ENCODE measurements at regions not wholly inside any gene's neighbourhood (a gene's known extent, or its start where the extent isn't known, plus 50 kb on each side); places are given as distances from the start of the nearest gene placed in this dataset.
"Not testable (repeated sequence)": the region's sequence is repeated elsewhere in the genome, so short reads cannot be mapped to it uniquely, and the experiment has no call there.

DNA sequence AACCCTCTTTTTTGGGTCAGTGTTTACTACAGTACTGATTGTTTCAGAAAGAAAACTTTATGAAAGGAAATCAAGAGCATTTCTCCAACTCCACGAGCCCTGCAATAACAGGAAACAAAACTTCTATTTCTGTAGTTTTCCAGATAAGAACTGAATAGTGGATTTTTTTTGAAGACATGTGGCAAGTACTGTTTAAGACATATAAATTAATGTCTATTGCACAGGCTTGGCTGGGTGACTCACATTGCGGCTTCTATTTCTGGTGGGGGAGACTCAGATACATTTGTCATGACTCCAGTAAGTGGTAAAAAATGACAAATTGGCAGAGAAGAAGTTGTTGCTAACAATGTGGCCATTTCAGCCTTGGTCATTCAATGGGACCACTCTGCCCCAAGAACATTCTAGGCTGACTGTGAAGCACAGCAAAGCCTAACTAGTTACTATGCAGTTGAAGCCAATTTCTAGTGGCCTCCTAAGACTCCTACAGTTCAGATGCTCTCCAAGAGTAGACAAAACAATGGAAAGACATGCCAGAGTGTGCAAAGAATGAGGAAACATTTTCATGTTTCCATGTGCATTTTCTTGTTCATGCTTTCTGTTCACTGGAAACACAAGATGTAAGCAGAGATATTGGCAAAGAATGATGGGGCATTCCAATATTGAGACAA, 200.9 kb downstream of the EDN1 start:
- Histone ChIP-seq H3K9ac (ENCODE audit: low read length) (peak overlapping the region; percentile 71), H3K4me3 (ENCODE audit: low read length) (peak overlapping the region; percentile 25), H3K9me3 (ENCODE audit: control insufficient read depth, low read length) (peaks cover 5% of the 10 kb centered on the region), H3K27me3 (replicated peaks; ENCODE audit: control insufficient read depth, insufficient read depth, low read length) (no peaks in the 10 kb centered on the region), H3K4me1 (ENCODE audit: control insufficient read depth, insufficient read depth, low read length) (peaks cover 25% of the 10 kb centered on the region), H3K36me3 (ENCODE audit: control insufficient read depth, insufficient read depth, low read length, severe bottlenecking) (no peaks in the 10 kb centered on the region)
- DNase-seq (ENCODE audit: low read depth) = peak; percentile 74

DNA sequence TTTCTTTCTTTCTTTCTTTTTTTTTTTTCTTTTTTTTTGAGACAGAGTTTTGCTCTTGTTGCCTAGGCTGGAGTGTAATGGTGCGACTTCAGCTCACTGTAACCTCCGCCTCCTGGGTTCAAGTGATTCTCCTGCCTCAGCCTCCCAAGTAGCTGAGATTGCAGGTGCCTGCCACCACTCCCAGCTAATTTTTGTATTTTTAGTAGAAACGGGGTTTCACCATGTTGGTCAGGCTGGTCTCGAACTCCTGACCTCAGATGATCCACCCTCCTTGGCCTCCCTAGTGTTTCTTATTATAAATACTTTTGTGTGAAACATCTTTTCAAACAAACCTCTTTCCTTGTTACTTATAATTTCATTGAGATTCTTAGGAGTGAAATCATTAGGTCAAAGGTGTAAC, 202.8 kb downstream of the EDN1 start:
- H3K4me1 ChIP-seq (ENCODE audit: control insufficient read depth, insufficient read depth, low read length) = peaks cover 25% of the 10 kb centered on the region
- not testable (repeated sequence) for H3K4me3 ChIP-seq (ENCODE audit: low read length); H3K9me3 ChIP-seq (ENCODE audit: control insufficient read depth, low read length); H3K27me3 ChIP-seq (replicated peaks; ENCODE audit: control insufficient read depth, insufficient read depth, low read length); DNase-seq (ENCODE audit: low read depth); H3K36me3 ChIP-seq (ENCODE audit: control insufficient read depth, insufficient read depth, low read length, severe bottlenecking); H3K9ac ChIP-seq (ENCODE audit: low read length)

DNA sequence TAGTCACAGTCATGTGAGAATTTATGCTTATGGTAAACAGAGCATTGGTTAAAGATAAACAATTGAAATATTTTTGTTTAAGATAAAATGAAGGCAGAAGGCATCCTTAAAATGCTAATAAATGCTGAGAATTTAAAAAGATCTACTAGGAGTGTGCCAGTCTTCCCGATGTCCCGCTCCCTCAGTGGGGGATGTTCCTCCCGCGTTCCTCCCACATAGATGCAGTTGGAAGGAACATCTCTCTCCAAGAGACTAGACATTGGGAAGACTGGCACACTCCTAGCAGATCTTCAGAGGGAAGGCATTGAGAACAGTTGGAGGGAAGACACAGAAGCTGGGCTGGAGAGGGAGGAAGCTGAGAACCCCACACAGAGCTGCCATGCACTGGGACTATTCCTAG, 203.3 kb downstream of the EDN1 start:
- H3K9me3 ChIP-seq (ENCODE audit: control insufficient read depth, low read length) = no peaks in the 10 kb centered on the region

DNA sequence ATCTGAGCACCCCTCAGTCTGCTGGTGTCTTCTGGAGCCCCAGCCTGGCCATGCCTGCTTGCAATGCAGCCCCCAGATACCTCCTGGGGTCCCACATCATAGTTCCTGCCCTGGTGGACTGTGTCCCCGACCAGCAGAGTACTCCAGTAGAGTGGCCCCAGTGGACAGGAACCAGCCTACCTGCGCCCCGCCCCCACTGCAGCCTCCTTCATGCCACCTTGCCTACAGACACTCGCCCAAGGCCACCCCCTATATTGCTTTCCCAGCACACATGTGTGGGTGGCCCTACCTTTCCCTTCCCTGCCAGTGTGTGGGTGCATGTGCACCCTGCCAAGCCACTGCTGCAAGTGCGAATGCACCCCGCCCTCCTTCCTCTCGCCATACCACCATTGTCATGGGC, 204.0 kb downstream of the EDN1 start:
- H3K9ac ChIP-seq (ENCODE audit: low read length) = no peak overlapping the region

More for the DNA sequence above, 203.3 kb downstream of the EDN1 start:
- Histone ChIP-seq H3K4me1 (ENCODE audit: control insufficient read depth, insufficient read depth, low read length) (peaks cover 25% of the 10 kb centered on the region), H3K4me3 (ENCODE audit: low read length) (no peak overlapping the region), H3K36me3 (ENCODE audit: control insufficient read depth, insufficient read depth, low read length, severe bottlenecking) (no peaks in the 10 kb centered on the region), H3K27me3 (replicated peaks; ENCODE audit: control insufficient read depth, insufficient read depth, low read length) (no peaks in the 10 kb centered on the region), H3K9ac (ENCODE audit: low read length) (no peak overlapping the region)
- no peak for DNase-seq (ENCODE audit: low read depth)

DNA sequence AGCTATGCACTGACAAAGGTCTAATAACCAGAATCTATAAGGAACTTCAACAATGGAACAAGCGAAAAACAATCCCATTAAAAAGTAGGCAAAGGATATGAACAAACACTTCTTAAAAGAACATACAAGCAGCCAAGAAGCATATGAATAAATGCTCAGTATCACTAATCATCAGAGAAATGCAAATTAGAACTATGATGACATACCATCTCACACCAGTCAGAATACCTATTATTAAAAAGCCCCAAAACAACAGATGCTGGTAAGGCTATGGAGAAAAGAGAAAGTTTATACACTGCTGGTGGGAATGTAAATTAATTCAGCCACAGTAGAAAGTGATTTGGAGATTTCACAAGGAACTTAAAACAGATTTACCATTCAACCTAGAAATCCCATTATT, 211.8 kb downstream of the EDN1 start:
- Histone ChIP-seq H3K9me3 (ENCODE audit: control insufficient read depth, low read length) (no peaks in the 10 kb centered on the region), H3K9ac (ENCODE audit: low read length) (no peak overlapping the region), H3K4me1 (ENCODE audit: control insufficient read depth, insufficient read depth, low read length) (no peaks in the 10 kb centered on the region), H3K4me3 (ENCODE audit: low read length) (no peak overlapping the region), H3K36me3 (ENCODE audit: control insufficient read depth, insufficient read depth, low read length, severe bottlenecking) (no peaks in the 10 kb centered on the region), H3K27me3 (replicated peaks; ENCODE audit: control insufficient read depth, insufficient read depth, low read length) (no peaks in the 10 kb centered on the region)
- DNase-seq (ENCODE audit: low read depth) = no peak

More for the DNA sequence above, 204.0 kb downstream of the EDN1 start:
- H3K4me3 ChIP-seq (ENCODE audit: low read length) = no peak overlapping the region
- H3K27me3 ChIP-seq (replicated peaks; ENCODE audit: control insufficient read depth, insufficient read depth, low read length) = no peaks in the 10 kb centered on the region
- peaks cover 25% of the 10 kb centered on the region for H3K4me1 ChIP-seq (ENCODE audit: control insufficient read depth, insufficient read depth, low read length)
- no peak for DNase-seq (ENCODE audit: low read depth)
- no peaks in the 10 kb centered on the region for H3K9me3 ChIP-seq (ENCODE audit: control insufficient read depth, low read length)
- H3K36me3 ChIP-seq (ENCODE audit: control insufficient read depth, insufficient read depth, low read length, severe bottlenecking) = no peaks in the 10 kb centered on the region

DNA sequence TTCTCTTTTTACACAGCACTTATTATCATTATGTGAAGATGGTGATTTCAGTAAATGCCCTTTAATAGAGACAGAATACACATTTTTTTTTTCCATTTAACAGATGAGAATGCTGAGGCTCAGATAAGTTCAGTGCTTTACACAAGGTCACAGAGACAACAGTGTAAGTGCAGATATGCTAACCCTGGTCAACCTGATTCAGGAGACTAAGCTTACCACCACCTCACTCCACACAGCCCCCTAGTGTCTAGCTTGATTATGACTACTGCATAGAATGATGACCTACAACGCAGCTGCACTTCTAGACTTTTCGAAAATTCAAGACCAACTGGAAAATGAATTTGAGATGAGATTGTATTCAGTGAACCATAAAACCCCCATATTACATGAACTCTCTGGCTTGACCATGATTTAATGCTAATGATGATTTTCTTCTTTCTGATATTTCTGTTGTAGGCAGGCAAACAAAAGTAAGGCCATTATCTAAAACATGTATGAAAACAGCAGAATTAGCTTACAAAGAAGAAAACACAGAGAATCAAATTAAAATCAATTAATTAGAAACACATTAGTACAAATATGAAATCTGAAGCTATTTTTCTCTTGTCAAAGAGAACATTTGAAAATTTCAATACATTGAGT, 212.1 kb upstream of the PHACTR1 start:
- no peaks in the 10 kb centered on the region for H3K36me3 ChIP-seq (ENCODE audit: control insufficient read depth, insufficient read depth, low read length, severe bottlenecking)
- H3K4me3 ChIP-seq (ENCODE audit: low read length) = no peak overlapping the region
- H3K27me3 ChIP-seq (replicated peaks; ENCODE audit: control insufficient read depth, insufficient read depth, low read length) = no peaks in the 10 kb centered on the region
- no peak for DNase-seq (ENCODE audit: low read depth)
- H3K4me1 ChIP-seq (ENCODE audit: control insufficient read depth, insufficient read depth, low read length) = no peaks in the 10 kb centered on the region
- no peak overlapping the region for H3K9ac ChIP-seq (ENCODE audit: low read length)
- H3K9me3 ChIP-seq (ENCODE audit: control insufficient read depth, low read length) = no peaks in the 10 kb centered on the region

DNA sequence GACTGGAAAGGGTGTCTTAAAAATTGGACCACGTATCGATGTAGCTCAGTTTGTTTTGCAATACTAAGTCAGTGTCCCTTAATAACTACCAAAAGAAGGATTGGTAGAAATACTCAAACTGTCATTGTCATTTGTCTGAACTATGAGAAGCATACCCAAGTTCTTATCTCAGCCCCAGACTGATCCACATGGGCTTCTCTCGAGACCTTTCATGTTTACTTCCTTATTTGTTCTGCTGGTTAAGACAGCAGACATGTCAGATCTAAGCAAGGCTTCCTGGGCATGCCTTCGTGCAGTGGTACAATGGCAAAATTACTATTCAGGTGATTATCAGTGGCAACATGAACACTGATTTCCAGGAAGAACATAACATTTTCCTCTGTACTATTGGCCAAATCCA, 211.1 kb upstream of the PHACTR1 start:
- Histone ChIP-seq H3K36me3 (ENCODE audit: control insufficient read depth, insufficient read depth, low read length, severe bottlenecking) (no peaks in the 10 kb centered on the region), H3K4me1 (ENCODE audit: control insufficient read depth, insufficient read depth, low read length) (no peaks in the 10 kb centered on the region), H3K9me3 (ENCODE audit: control insufficient read depth, low read length) (no peaks in the 10 kb centered on the region), H3K27me3 (replicated peaks; ENCODE audit: control insufficient read depth, insufficient read depth, low read length) (no peaks in the 10 kb centered on the region), H3K4me3 (ENCODE audit: low read length) (no peak overlapping the region), H3K9ac (ENCODE audit: low read length) (no peak overlapping the region)
- DNase-seq (ENCODE audit: low read depth) = no peak

DNA sequence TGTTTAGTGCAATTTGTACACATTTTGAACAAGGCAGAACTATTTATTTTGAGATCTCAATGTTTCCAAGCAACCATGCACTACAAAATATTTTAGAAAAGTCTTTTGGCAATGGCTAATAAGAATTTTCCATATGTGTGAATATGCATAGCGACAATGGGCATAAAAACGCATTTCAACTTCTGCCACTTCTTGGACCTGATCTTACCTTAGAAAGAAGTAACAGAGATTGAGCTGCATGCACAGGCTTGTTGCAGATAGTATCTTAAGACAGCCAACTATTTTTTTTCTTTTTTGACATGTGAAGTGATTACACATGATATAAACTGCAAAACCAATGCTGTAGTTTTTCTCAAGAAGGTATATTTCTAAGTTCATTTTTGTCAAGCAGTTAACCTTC, 210.4 kb upstream of the PHACTR1 start:
- DNase-seq (ENCODE audit: low read depth) = no peak
- H3K9me3 ChIP-seq (ENCODE audit: control insufficient read depth, low read length) = no peaks in the 10 kb centered on the region
- H3K4me1 ChIP-seq (ENCODE audit: control insufficient read depth, insufficient read depth, low read length) = no peaks in the 10 kb centered on the region
- H3K36me3 ChIP-seq (ENCODE audit: control insufficient read depth, insufficient read depth, low read length, severe bottlenecking) = no peaks in the 10 kb centered on the region
- H3K9ac ChIP-seq (ENCODE audit: low read length) = no peak overlapping the region
- H3K4me3 ChIP-seq (ENCODE audit: low read length) = no peak overlapping the region
- H3K27me3 ChIP-seq (replicated peaks; ENCODE audit: control insufficient read depth, insufficient read depth, low read length) = no peaks in the 10 kb centered on the region

DNA sequence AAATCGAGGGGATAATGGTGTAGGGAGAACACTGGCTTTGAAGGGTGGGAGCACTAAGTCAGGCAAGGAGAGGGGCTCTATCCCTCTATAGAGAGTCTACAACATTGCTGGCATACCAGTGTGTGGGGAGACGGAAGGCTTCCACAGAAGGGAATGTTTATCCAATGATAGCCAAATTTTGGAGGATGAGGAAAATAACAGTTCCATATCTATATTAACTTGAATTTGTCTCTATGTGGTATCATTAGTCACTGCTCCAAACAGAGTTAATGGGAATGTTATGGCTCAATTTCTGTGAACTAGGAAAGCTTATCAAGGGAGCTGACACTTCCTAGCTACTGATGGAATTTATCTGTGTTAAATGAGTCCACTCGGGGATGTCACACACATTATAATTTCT, 208.9 kb upstream of the PHACTR1 start:
- Histone ChIP-seq H3K36me3 (ENCODE audit: control insufficient read depth, insufficient read depth, low read length, severe bottlenecking) (no peaks in the 10 kb centered on the region), H3K4me3 (ENCODE audit: low read length) (no peak overlapping the region), H3K9me3 (ENCODE audit: control insufficient read depth, low read length) (no peaks in the 10 kb centered on the region), H3K4me1 (ENCODE audit: control insufficient read depth, insufficient read depth, low read length) (no peaks in the 10 kb centered on the region), H3K9ac (ENCODE audit: low read length) (no peak overlapping the region), H3K27me3 (replicated peaks; ENCODE audit: control insufficient read depth, insufficient read depth, low read length) (no peaks in the 10 kb centered on the region)
- DNase-seq (ENCODE audit: low read depth) = no peak

DNA sequence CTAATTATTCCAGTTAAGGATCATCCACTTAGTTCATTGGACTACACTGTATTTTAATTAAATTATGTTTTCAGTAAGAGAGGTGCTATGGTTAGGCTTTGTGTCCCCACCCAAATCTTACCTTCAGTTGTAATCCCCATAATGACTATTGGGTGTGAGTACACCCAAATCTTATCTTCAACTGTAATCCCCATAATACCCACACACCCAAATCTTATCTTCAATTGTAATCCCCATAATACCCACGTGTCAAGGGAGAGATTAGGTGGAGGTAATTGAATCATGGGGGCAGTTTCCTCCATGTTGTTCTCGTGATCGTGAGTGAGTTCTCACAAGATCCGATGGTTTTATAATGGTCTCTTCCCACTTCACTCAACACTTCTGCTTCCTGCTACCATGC, 208.0 kb upstream of the PHACTR1 start:
- no peaks in the 10 kb centered on the region for H3K9me3 ChIP-seq (ENCODE audit: control insufficient read depth, low read length)
- no peaks in the 10 kb centered on the region for H3K27me3 ChIP-seq (replicated peaks; ENCODE audit: control insufficient read depth, insufficient read depth, low read length)

DNA sequence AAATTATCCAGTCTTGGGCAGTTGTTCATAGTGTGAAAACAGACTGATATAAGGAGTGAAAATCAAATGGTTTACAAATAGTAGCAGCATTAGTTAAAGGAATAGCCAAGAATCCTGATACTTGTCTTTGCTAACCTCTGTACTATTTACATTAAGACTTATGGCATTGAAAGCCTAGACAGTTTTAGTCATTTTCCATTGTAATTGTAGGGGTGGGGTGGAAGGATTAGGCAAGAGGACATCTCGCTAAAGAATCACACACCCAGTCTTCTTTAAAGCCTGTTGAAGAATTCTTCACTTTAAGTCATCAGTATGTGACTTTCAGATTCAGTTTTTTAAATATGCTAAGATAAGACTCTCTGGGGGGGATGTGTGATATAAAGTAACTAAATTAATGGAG, 207.5 kb upstream of the PHACTR1 start:
- Histone ChIP-seq H3K9me3 (ENCODE audit: control insufficient read depth, low read length) (no peaks in the 10 kb centered on the region), H3K4me3 (ENCODE audit: low read length) (no peak overlapping the region), H3K4me1 (ENCODE audit: control insufficient read depth, insufficient read depth, low read length) (no peaks in the 10 kb centered on the region), H3K9ac (ENCODE audit: low read length) (no peak overlapping the region), H3K27me3 (replicated peaks; ENCODE audit: control insufficient read depth, insufficient read depth, low read length) (no peaks in the 10 kb centered on the region), H3K36me3 (ENCODE audit: control insufficient read depth, insufficient read depth, low read length, severe bottlenecking) (no peaks in the 10 kb centered on the region)
- DNase-seq (ENCODE audit: low read depth) = no peak

More for the DNA sequence above, 208.0 kb upstream of the PHACTR1 start:
- no peaks in the 10 kb centered on the region for H3K36me3 ChIP-seq (ENCODE audit: control insufficient read depth, insufficient read depth, low read length, severe bottlenecking)
- no peaks in the 10 kb centered on the region for H3K4me1 ChIP-seq (ENCODE audit: control insufficient read depth, insufficient read depth, low read length)
- H3K9ac ChIP-seq (ENCODE audit: low read length) = no peak overlapping the region
- H3K4me3 ChIP-seq (ENCODE audit: low read length) = no peak overlapping the region
- DNase-seq (ENCODE audit: low read depth) = no peak

DNA sequence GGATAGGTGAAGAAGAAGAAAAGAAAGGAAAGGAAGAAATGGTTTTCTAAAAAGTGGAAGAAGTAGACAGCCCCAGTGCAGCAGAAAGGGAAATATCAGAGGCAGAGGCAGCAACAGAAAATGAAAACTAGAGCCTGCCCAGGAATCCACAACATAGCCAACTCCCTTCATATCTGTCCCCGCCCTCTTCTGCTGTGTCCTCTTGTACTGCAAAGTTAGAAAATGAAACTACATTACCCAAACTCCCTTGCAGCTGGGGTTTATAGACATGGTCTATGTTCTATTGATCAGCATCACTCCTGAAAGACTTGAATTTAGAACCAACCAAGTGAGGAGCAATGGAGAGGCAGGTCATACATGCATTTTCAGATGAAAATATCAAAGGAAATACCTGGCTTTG, 200.5 kb upstream of the PHACTR1 start:
- no peaks in the 10 kb centered on the region for H3K27me3 ChIP-seq (replicated peaks; ENCODE audit: control insufficient read depth, insufficient read depth, low read length)
- no peak overlapping the region for H3K4me3 ChIP-seq (ENCODE audit: low read length)
- peaks cover 4% of the 10 kb centered on the region for H3K4me1 ChIP-seq (ENCODE audit: control insufficient read depth, insufficient read depth, low read length)
- no peaks in the 10 kb centered on the region for H3K36me3 ChIP-seq (ENCODE audit: control insufficient read depth, insufficient read depth, low read length, severe bottlenecking)
- peak; percentile 27 for DNase-seq (ENCODE audit: low read depth)
- H3K9me3 ChIP-seq (ENCODE audit: control insufficient read depth, low read length) = no peaks in the 10 kb centered on the region
- no peak overlapping the region for H3K9ac ChIP-seq (ENCODE audit: low read length)
